ENCODE measurements at regions not wholly inside any gene's neighbourhood (a gene's known extent, or its start where the extent isn't known, plus 50 kb on each side); places are given as distances from the start of the nearest gene placed in this dataset.

DNA sequence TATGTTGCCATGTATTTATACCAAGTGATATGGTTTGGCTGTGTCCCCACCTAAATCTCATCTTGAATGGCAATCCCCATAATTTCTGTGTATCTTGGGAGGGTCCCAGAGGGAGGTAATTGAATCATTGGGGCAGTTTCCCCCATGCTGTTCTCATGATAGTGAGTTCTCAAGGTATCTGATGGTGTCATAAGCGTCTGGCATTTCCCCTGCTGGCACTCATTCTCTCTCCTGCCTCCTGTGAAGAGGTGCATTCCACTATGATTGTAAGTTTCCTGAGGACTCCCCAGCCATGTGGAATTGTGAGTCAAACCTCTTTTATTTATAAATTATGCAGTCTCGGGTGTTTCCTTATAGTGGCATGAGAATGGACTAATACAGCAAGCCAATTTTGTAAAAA, 140.8 kb upstream of the ADAMTSL1 start:
- DNase-seq (ENCODE audit: low read depth in 2 of 3, low spot score in 1 of 3) = no peak

DNA sequence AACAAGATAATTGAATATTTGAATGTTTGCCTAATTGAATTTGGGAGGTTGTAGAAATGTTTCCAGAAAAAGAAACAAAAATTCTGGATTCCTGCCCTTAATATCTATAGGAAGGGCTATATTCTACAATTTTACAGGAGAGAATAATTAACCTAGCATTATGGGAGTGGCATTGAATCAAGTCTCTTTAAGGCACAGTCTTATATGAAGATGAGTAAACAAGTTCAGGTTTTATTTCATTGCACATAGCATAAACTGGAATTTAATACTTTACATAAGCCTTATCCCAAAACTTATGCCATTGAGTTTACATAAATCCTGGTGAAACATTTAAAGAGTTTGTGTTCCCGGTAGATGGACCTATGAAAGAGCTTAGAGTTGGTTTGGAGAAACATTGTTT, 138.1 kb upstream of the ADAMTSL1 start:
- no peak for DNase-seq (ENCODE audit: low read depth in 2 of 3, low spot score in 1 of 3)

DNA sequence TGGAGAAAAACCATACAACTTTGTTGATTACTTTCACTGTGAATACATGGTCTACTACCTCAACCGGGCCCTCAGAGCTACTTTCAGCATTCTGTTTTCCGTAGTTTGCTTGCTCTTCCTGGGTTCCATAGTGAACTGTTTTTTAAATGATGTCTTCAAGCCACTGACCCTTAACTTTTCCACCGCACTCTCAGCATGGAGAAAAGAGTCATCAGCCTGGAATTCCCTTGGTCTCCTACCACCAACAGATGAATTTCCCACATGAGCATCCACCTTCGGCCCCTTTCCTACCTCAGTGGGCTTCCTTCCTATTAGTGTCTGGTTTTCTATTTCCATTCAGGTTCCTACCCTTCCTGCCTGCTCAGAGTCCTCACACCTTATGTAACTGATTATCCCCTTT, 135.9 kb upstream of the ADAMTSL1 start:
- no peak for DNase-seq (ENCODE audit: low read depth in 2 of 3, low spot score in 1 of 3)

DNA sequence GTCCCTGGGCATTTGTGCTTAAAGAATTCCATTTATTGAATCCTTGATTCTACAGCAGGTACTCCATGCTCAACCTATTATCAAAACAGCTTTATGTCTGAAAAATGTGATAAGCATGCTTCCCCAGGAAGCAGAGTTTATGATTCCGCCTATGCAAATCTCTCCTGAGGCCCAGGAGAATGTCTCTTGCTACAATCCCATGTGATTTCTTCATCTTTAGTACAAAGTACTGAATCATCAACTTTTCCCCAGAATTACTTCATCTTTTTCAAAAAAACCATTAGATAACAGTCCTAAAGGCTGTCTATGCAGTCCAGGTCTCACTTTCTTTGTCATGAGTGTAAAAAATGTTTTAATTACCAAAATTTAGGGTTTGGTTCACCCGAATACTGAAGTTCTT, 130.2 kb upstream of the ADAMTSL1 start:
- DNase-seq (ENCODE audit: low read depth in 2 of 3, low spot score in 1 of 3) = no peak

DNA sequence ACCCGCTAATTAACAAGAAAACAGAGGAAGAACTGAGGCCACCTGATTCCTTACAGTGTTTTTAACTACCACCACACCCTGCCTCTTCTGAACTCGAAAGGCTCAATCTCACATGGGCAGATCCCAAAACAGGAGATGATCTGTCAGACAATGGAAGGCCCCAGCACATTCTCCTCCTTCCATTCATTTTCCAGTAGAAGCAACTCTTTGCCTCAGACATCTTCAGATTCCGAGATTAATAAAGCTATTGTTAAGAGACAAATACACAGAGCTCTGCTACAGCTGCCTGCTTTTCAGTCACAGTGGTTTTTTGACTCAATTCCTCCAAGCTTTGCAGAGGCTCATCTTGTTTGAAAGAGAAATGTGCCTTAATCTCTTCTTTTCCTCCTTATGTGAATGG, 127.2 kb upstream of the ADAMTSL1 start:
- no peak for DNase-seq (ENCODE audit: low read depth in 2 of 3, low spot score in 1 of 3)

DNA sequence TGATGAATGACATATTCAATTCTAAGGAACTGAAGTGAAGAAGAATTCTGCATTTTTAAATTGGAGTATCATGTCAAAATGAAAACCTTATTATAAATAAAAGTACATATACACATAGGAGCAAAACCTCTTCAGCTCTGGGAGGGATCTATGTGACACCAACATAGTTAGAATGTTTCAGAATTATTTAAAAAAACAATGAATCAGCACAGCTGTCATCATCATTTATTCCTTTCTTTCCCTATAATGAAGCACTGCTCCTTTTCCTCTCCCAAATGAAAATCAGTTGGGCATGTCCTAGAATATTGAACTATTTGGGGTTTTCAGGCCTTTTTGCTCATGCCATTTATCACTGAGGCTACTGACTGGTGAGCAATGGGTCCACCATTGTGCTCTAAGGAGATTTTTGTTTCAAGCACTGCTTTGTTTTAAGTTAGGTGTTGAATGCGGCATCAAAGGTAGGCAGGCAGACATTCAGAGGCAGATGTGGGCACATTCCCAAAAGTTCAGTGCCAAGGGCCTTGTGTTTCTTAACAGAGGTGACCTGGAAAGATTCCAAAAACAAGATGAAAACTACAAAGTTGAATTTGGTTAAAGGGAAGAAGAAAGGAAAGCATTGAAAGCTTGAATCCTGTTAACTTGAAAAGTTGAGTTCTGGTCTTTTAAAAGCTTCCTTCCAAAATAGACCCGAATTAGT, 126.4 kb upstream of the ADAMTSL1 start:
- DNase-seq (ENCODE audit: low read depth in 2 of 3, low spot score in 1 of 3) = no peak

DNA sequence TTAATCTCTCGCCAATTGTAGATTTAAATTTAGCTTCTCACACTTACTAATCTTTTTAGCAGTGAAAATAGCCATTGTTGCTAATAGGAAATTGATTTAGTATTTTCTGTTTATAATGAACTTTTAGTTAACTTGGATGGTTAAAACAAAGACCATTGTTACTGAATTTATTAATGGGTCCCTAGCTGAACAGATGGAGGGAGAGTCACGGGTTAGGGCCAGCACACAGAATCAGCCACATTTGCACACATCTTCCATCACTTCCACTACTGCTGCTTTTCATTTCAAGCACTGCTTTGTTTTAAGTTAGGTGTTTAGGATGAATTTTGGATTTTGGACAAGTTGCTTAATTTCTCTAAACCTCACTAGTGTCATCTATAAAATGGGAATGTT, 125.9 kb upstream of the ADAMTSL1 start:
- no peak for DNase-seq (ENCODE audit: low read depth in 2 of 3, low spot score in 1 of 3)

DNA sequence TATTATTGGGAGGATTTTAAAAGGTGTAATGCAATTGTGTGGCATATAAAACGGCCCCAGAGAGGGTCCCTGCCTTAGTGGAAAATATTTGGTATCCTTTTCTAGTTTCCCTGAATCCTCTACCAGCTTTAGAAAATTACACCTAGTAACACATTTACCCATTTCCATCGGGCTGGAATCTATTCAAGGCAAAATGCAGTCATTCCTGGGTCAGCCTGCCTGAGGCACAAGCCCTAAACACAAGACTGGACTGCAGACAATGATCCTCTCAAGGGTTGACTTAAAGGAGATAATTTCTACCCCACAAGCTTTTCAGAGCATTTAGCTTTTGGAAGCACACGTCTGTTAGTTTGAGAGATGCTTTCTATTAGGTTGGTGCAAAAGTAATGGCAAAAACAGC, 124.4 kb upstream of the ADAMTSL1 start:
- no peak for DNase-seq (ENCODE audit: low read depth in 2 of 3, low spot score in 1 of 3)

DNA sequence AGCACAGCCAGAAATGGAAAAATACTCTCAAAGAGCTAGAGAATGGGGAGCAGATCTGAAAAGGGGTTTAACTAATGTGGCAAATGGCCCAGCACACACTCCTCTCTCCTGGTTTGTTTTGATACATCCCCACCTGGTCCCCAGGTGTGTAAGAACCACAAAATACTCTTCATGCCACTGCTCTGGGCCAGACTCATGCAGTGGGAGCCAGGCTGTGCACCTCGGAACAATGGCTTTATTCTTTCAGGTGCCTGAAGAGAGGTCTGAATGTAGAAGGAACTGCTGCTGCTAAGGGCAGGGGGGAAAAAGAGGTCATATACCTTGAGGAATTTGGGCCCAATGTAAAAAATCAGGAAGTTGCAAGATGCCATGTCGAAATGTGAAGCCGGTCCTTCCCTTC, 123.9 kb upstream of the ADAMTSL1 start:
- DNase-seq (ENCODE audit: low read depth in 2 of 3, low spot score in 1 of 3) = no peak

DNA sequence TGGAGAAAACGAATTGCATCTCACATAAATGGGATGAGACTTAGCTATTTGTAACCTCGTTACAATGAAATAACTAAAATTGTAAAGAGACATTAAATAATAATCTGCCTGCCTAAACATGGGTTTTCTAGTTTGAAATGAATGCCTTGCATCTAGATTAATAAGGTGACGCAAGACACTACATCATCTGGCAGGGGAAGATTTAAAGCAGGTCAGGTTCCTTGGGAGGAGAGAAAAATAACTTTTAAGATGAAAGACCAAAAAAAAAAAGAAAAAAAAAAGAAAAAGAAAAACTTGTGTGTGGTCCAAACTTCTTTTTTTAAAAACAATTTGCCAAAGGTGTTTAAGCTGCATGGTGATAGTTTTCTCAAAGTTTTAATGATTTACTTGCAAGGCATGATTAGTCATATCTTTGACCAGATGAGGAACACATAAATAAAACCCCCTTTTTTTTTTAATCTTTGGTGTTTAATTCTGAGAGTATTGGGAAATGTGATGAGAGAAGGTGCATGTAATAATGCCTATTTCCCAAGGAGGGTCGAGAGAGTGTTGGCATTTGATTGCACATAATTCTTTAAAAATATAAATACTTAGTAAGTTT, 122.9 kb upstream of the ADAMTSL1 start:
- no peak for DNase-seq (ENCODE audit: low read depth in 2 of 3, low spot score in 1 of 3)

DNA sequence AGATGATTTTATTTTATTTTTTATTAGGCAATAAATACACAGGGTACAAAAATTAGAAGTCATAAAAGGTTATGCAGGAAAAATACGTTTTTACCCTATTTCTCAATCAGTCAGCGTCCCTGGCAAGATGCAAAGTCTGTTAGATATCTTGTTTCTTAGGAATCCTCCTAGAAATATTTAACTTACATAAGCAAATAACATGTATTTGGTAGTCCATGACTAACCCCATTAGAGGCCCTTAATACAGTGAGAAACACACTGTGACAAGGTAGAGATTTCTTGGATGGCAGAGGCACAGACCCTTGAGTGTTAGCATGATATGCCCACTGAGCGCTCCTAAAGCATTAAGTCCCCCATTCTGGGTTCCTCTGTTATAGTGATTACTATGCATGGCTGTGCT, 121.2 kb upstream of the ADAMTSL1 start:
- DNase-seq (ENCODE audit: low read depth in 2 of 3, low spot score in 1 of 3) = no peak

DNA sequence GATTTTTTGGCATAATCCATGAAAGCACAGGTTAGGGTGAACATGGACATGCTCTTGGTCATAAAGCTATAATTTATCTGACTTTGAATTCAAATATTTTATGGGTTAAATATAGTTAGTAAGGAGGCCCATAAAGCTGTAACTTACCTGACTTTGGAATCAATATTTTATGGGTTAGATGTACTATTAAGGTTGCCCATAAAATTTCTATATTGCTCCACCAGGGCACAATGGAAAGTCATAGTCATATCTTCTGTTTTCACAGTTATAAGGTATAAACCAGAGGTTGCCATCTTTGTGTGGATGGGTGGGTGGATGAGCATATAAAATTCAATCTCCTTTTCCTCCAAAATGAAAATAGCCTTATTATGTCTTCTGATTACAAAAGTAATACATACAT, 120.5 kb upstream of the ADAMTSL1 start:
- DNase-seq (ENCODE audit: low read depth in 2 of 3, low spot score in 1 of 3) = no peak

DNA sequence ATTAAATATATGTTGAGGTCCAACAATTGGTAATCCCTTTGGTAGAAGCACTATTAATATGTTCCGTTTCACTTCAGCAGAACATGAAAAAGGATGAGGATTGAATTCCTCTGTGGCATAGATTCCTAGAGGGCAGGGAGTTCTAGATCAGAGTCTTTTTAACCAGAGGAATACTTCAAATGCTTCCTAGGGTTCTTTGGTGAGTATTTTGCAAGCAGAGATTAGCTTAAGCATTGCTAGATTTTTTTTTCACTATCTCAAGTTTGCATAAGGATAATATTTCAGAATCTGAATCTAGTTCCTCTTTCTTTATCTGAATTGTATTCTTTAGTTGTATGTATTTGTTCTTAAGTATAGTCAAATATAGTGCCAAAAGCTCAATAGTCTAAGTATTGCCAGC, 116.6 kb upstream of the ADAMTSL1 start:
- no peak for DNase-seq (ENCODE audit: low read depth in 2 of 3, low spot score in 1 of 3)

DNA sequence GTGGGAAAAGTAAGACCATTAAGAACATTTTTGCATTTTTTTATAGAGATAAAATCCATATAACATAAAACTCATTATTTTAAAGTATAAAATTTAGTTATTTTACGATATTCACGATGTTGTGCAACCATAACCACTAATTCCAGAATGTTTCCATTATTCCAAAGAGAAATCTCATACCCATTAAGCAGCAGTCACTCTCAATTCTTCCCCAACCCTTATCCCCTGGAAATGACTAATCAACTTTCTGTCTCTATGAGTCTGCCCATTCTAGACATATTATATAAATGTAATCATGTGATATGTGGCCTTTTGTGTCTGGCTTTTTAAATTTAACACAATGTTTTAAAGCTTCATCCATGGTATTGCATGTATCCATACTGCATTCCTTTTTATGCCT, 115.6 kb upstream of the ADAMTSL1 start:
- no peak for DNase-seq (ENCODE audit: low read depth in 2 of 3, low spot score in 1 of 3)

DNA sequence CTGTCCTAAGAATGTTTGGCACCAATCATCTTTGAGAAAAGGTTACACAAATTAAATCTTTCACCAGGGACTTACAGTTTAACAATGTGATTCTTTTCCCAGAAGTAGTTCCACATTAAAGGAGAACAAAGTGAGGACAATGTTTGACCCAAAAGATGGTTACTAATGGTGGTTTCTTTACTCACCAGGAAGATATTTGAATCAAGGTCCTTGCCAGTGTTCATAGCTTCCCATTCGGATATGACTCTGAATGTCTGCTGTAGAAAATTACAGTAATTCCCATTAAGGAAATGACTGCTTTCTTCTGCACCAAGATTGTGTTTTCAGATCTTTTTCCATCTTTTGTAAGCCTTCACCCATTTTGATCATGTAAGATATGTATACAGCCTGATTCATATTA, 114.6 kb upstream of the ADAMTSL1 start:
- DNase-seq (ENCODE audit: low read depth in 2 of 3, low spot score in 1 of 3) = no peak

DNA sequence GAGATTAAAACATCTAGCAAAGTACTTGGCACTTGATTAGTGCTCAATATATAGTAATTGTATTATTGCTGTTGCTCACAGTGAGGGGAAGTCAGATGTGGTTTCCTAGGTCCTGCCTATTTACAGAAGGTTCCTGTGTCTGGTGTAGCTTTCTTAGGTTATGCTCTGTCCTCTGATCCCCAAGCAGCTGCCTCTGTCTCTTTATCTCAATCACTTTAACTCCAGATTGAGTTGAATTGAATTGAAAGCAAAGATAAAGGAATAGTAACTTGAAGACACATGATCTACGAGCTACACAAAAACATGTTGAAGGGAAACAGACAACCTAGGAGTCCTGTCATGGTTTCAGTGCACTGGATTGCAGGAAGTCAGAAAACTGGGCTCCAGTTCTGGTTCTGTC, 113.9 kb upstream of the ADAMTSL1 start:
- DNase-seq (ENCODE audit: low read depth in 2 of 3, low spot score in 1 of 3) = no peak

DNA sequence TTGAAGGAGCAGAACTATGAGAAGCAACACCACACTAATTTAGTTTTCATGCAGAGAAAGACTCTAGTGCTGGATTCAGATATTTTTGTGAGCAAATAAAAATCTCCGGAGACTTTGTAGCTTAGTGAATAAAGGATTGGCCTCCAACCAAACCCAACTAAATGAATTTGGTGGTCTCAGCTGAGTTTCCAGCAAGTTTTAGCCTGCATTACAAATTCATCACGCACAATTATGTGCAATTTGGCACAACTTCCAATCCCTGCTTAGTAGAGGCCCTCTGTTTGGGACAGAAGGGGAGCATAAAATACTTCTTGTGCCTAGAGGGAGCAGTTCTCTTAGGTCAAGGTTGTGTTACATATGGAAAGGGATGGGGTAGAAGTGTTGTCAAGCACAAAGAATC, 112.3 kb upstream of the ADAMTSL1 start:
- no peak for DNase-seq (ENCODE audit: low read depth in 2 of 3, low spot score in 1 of 3)

DNA sequence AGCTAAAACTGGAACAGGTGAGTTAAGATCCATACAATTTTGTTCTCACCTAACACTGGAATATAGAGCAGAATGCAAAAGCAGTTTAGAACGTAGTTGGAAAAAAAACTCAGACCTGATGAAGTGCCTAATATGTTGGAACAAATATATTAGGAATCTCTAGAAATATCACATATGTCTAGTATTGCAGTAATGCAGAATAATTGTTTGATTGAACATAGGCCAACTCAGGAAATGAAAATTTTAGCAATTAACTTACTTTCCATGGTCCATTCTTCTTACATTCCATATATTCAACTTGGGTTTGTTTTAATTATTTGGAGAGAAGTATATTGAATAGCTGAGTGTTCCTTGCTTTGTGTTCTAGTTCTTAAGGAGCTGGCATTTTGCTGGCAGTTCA, 111.8 kb upstream of the ADAMTSL1 start:
- DNase-seq (ENCODE audit: low read depth in 2 of 3, low spot score in 1 of 3) = no peak

DNA sequence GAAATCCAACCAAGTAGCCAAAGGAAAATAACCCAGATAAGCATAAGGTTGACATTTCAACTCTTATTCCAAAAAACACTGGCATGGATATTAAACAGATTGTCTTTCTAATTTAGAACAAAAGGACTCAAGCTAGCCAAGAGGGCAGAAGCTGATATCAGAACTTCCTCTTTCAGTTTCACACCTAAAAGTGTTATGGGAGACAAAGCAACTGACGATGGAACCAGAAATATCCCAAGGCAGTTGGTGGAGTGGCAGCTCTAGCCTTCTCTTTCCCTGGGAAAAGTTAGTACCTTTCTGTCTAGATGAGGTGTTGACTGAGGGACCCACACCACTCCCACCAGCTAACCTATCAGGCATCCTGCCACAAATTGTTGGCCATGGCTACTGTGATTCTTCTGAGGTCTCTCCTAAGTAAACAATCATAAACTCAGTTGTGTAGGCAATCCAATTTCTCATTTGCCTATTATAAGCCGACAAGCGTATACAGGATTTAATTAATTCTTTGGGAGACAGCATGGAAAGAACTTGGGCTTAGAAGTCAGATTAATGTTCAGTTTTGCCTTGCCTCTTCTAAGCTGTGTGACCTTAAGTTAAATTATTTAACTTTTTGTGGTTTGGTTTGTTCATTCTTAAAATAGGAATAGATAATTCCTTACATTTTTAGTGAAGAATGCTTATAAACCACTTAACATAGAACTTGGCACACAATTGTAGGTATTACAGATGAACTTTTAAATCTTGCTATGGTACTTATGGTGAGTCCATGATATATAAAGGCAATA, 110.9 kb upstream of the ADAMTSL1 start:
- DNase-seq (ENCODE audit: low read depth in 2 of 3, low spot score in 1 of 3) = no peak

DNA sequence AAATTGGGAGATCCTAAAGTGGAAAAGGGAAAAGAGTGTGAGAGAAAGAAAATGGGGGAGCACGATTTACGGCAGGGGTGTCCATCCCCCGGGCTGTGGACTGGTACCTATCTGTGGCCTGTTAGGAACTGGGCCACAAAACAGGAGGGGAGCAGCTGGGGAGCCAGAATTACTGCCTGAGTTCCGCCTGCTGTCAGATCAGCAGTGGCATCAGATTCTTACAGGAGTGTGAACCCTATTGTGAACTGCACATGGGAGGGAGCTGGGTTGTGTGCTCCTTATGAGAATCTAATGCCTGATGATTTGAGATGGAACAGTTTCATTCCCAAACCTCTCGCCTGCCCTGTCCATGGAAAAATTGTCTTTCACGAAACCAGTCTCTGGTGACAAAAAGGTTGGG, 108.3 kb upstream of the ADAMTSL1 start:
- DNase-seq (ENCODE audit: low read depth in 2 of 3, low spot score in 1 of 3) = no peak

DNA sequence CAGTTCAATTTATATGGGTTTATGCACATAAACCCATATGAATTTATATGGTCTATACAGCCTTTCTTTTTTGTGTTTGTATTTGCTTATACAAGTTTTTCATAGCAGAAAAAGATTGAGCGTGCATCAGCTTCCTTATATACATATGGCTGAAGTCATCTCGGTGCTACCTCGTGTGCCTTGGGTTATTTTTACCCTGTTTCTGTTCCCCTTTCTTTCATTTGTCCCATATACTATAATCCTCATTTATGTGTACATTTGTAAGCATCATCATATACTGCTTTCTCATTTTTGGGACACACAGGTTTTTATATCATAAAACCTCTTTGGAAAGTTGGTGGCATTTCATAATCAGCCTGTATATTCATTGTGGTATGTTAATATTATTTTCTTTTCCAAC, 107.8 kb upstream of the ADAMTSL1 start:
- DNase-seq (ENCODE audit: low read depth in 2 of 3, low spot score in 1 of 3) = no peak

DNA sequence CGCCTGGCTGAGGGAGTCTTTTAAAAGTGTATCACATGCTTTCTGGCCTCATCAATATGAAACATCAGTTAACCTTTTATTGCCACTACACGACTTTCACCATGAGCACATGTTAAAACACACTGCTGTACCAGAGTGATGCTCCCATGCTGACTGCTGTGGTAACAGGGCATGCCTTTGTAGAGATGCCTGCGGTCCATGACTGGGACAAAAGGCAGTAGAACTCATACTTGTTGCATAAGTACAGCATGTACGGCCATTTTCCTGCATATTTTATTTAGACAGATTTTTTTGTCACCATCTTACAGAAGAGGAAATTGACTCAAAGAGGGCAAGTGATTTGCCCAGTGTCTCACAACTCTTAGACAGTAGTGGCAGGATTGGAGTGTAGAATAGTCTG, 105.7 kb upstream of the ADAMTSL1 start:
- DNase-seq (ENCODE audit: low read depth in 2 of 3, low spot score in 1 of 3) = no peak

DNA sequence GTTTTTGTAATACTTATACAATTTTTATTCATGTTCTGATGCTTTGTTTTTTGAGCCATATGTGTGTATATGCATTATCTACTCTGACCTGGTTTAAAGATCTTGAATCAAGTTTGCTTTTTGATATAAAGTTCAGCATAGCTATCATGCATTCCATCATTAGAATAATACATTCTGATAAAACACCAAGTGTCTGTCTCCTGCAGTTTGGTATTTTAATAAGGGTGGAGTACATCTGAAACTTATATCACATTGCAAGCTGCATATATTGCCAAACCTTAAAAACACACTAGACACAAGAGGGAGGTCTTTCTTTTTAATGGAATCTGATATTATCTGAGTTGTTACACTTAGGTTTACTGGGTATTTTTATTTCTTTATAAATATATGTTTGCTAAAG, 102.8 kb upstream of the ADAMTSL1 start:
- no peak for DNase-seq (ENCODE audit: low read depth in 2 of 3, low spot score in 1 of 3)
